C4-2B (cell line): ENCODE measurements at regions not wholly inside any gene's neighbourhood (a gene's known extent, or its start where the extent isn't known, plus 50 kb on each side); places are given as distances from the start of the nearest gene placed in this dataset.

Experiments
- H3K27ac ChIP-seq: fragments of 450-650 bp; 2 replicates; pipeline ENCODE4 v1.5.1; 2017
- ZFX ChIP-seq: fragments of 450-650 bp; IDR thresholded peaks from 2 replicates; pipeline ENCODE4 v1.6.1; 2017
- TF ChIP-seq, protein P1 (sequence below): fragments of 450-650 bp; conservative IDR thresholded peaks from 2 replicates; pipeline ENCODE4 v1.5.1; 2017; ENCODE audit warnings: mild to moderate bottlenecking

DNA sequence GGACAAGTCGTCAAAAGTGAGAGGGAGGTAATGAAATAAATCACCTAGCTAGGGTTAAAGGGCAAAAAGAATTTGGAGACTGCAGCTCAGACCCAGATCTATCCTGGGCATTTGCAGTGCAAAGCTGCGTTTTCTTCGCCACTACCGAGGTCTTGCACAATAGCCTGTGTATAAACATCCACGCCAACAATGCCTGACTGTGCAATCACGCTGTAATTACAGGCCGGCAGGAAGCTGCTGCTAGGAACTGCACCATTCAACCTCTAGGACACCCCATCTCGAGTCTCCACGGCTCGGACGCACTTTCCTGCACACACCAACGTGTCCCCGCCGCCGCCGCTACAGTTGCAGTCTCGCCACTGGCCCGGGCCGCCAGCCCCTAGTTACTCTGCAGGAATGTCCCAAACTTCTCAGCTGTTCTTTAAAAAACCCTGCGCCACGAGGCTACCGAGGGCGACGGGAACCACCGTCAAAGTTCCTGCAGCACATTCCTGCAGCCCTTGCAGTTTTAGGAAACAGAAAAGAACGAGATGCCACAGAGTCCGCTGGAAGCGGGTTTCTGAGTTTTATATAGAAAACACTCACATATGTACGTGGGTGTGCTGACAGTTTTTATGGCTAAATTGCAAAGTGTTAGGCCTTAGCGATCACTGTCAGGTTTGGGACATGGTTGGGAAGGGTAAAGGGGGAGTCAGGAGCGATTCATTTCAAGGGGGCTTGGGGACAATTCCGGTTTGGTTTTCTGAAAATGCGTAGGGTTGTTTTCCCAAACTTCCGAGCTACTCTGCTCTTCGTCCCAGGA is 65.6 kb upstream of the PTGR2 start:
- peak overlapping the region; percentile 97 for H3K27ac ChIP-seq
- TF ChIP-seq, protein P1, sequence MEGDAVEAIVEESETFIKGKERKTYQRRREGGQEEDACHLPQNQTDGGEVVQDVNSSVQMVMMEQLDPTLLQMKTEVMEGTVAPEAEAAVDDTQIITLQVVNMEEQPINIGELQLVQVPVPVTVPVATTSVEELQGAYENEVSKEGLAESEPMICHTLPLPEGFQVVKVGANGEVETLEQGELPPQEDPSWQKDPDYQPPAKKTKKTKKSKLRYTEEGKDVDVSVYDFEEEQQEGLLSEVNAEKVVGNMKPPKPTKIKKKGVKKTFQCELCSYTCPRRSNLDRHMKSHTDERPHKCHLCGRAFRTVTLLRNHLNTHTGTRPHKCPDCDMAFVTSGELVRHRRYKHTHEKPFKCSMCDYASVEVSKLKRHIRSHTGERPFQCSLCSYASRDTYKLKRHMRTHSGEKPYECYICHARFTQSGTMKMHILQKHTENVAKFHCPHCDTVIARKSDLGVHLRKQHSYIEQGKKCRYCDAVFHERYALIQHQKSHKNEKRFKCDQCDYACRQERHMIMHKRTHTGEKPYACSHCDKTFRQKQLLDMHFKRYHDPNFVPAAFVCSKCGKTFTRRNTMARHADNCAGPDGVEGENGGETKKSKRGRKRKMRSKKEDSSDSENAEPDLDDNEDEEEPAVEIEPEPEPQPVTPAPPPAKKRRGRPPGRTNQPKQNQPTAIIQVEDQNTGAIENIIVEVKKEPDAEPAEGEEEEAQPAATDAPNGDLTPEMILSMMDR = no peak
- no peak for TF ChIP-seq ZFX

GRCh38 chr14:73785336-73785833 is 66.2 kb upstream of the PTGR2 start:
- peak overlapping the region; percentile 97 for H3K27ac ChIP-seq
- TF ChIP-seq, protein P1 = no peak
- TF ChIP-seq ZFX = no peak

DNA sequence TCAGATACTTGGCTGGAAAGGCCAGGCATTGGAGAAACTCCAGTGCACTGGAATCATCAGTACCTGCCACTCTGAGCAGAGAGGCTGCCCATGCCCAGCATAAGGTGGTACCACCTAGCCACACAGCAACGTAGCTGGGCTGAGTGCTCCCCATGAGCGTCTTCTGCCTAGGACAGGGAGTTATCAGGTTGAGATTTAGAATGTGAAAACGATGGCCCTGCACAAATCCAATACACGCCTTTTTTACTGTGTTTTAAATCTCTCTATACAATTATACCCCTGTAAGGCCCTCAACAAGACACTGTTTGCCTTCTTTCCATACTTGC is 66.7 kb upstream of the PTGR2 start:
- TF ChIP-seq, protein P1 = no peak
- TF ChIP-seq ZFX = no peak
- peak overlapping the region; percentile 97 for H3K27ac ChIP-seq

- peak overlapping the region; percentile 97 for H3K27ac ChIP-seq
- peak; percentile 21; the same call in 1 of the 2 replicates for TF ChIP-seq ZFX
- TF ChIP-seq, protein P1 = no peak
Observed at GRCh38 chr14:73784181-73784987, 67.2 kb upstream of the PTGR2 start.

- no peak for TF ChIP-seq ZFX
- TF ChIP-seq, protein P1 = no peak
- peak overlapping the region; percentile 97 for H3K27ac ChIP-seq
Observed at GRCh38 chr14:73783107-73783727, 68.4 kb upstream of the PTGR2 start.

GRCh38 chr14:73782623-73783022 is 68.4 kb upstream of the PNMA1 start:
- H3K27ac ChIP-seq = no peak overlapping the region; the same call in 1 of the 2 replicates
- TF ChIP-seq ZFX = no peak
- TF ChIP-seq, protein P1 = no peak

DNA sequence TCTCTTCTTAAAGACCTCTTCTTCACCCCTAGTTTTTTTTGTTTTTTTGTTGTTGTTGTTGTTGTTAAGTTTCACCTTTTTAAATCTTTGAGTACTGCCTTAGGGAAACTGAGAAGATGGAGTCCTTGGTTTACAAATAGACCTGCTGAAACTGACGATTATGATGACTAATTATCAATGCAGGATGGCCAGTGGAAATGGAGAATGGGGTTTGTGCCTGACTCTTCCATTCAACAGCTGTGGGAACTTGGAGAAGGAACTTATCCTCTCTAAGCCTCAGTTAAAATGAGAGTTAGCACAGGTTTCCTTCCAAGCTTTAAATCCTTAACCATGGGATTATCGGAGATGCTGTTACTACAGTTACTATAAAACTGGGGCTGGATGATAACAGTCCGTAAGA is 66.7 kb upstream of the PNMA1 start:
- no peak for TF ChIP-seq ZFX
- TF ChIP-seq, protein P1 = no peak
- H3K27ac ChIP-seq = no peak overlapping the region
